SU-DHL-6 (cell line): ENCODE measurements at regions not wholly inside any gene's neighbourhood (a gene's known extent, or its start where the extent isn't known, plus 50 kb on each side); places are given as distances from the start of the nearest gene placed in this dataset.

Experiments used
- H2AFZ ChIP-seq: fragments of 200-600 bp; sonication (generic); 2 replicates; pipeline ENCODE4 v1.6.1; 2014; ENCODE audit warnings: low read depth, mild to moderate bottlenecking, moderate library complexity, mixed read lengths, antibody characterized with exemption, low read length; ENCODE audit not compliant: severe bottlenecking
- H3F3A ChIP-seq: fragments of 200-600 bp; shearing (Covaris generic); 2 replicates; pipeline ENCODE4 v1.6.0; 2016; ENCODE audit warnings: antibody characterized with exemption, mild to moderate bottlenecking; ENCODE audit not compliant: insufficient read depth
- H3K27ac ChIP-seq: fragments of 200-600 bp; sonication (generic); 2 replicates; pipeline ENCODE4 v1.5.1; 2016; ENCODE audit warnings: low read depth, mild to moderate bottlenecking, low read length, moderate library complexity, mixed read lengths
- H3K27me3 ChIP-seq: fragments of 200-600 bp; sonication (generic), shearing (Covaris generic); 2 replicates; pipeline ENCODE4 v1.6.0; 2014; ENCODE audit warnings: mild to moderate bottlenecking, low read length
- H3K36me3 ChIP-seq: fragments of 200-600 bp; sonication (generic); 2 replicates; pipeline ENCODE4 v1.6.1; 2014; ENCODE audit warnings: mild to moderate bottlenecking, low read length, mixed read lengths
- H3K4me2 ChIP-seq: fragments of 300-600, 200-600 bp; shearing (Covaris generic), sonication (generic); 2 replicates; pipeline ENCODE4 v1.6.0; 2014; ENCODE audit warnings: low read length, low read depth, mild to moderate bottlenecking; ENCODE audit not compliant: poor library complexity, severe bottlenecking
- H3K4me3 ChIP-seq: fragments of 200-600 bp; sonication (generic); 2 replicates; pipeline ENCODE4 v1.5.1; 2014; ENCODE audit warnings: antibody characterized with exemption, low read length, mild to moderate bottlenecking, mixed read lengths; ENCODE audit not compliant: insufficient read depth, poor library complexity, severe bottlenecking
- H3K79me2 ChIP-seq: fragments of 200-600 bp; sonication (generic); 2 replicates; pipeline ENCODE4 v1.6.1; 2014; ENCODE audit warnings: mild to moderate bottlenecking, low read length, moderate library complexity; ENCODE audit not compliant: insufficient read depth
- H3K9ac ChIP-seq: fragments of 200-600 bp; sonication (generic); 2 replicates; pipeline ENCODE4 v1.7.0; 2014; ENCODE audit warnings: mild to moderate bottlenecking, low read length
- H3K9me2 ChIP-seq: fragments of 200-600 bp; sonication (generic); replicated peaks from 2 replicates; pipeline ENCODE4 v1.6.1; 2014; ENCODE audit warnings: low read length; ENCODE audit not compliant: insufficient read depth
- H3K9me3 ChIP-seq: fragments of 200-600 bp; sonication (generic); 2 replicates; pipeline ENCODE4 v1.6.1; 2014; ENCODE audit warnings: low read length, mixed read lengths; ENCODE audit not compliant: insufficient read depth
- H4K20me1 ChIP-seq: fragments of 200-600 bp; sonication (generic); 2 replicates; pipeline ENCODE4 v1.6.1; 2014; ENCODE audit warnings: low read depth, mild to moderate bottlenecking, antibody characterized with exemption, low read length, moderate library complexity, mixed read lengths
- EZH2phosphoT487 ChIP-seq: fragments of 200-600 bp; sonication (generic), shearing (Covaris generic); conservative IDR thresholded peaks from 2 replicates; pipeline ENCODE4 v1.6.1; 2018; ENCODE audit warnings: mild to moderate bottlenecking, antibody characterized with exemption, low read length, moderate library complexity, mixed read lengths
- TF ChIP-seq, protein P1 (sequence below): fragments of 200-600 bp; sonication (generic); IDR thresholded peaks from one replicate; pipeline ENCODE4 v1.5.1; 2017; ENCODE audit warnings: antibody characterized with exemption, mild to moderate bottlenecking, low read length, moderate library complexity; ENCODE audit not compliant: insufficient read depth, poor library complexity, severe bottlenecking

- H3K27ac ChIP-seq, result no peak overlapping the region
- H3K79me2 ChIP-seq, result no peaks in the 10 kb centered on the region
- H3K36me3 ChIP-seq, result no peaks in the 10 kb centered on the region
- no peak overlapping the region for H3K4me3 ChIP-seq
- H2AFZ ChIP-seq, result no peak overlapping the region
- no peak overlapping the region for H3K4me2 ChIP-seq
- no peaks in the 10 kb centered on the region for H4K20me1 ChIP-seq
- no peaks in the 10 kb centered on the region for H3F3A ChIP-seq
- H3K27me3 ChIP-seq, result no peaks in the 10 kb centered on the region
- no peaks in the 10 kb centered on the region; the same call in 1 of the 2 replicates for H3K9me3 ChIP-seq
- H3K9me2 ChIP-seq, result no peaks in the 10 kb centered on the region
- no peak overlapping the region for H3K9ac ChIP-seq
- TF ChIP-seq EZH2phosphoT487, result no peak
- TF ChIP-seq, protein P1, sequence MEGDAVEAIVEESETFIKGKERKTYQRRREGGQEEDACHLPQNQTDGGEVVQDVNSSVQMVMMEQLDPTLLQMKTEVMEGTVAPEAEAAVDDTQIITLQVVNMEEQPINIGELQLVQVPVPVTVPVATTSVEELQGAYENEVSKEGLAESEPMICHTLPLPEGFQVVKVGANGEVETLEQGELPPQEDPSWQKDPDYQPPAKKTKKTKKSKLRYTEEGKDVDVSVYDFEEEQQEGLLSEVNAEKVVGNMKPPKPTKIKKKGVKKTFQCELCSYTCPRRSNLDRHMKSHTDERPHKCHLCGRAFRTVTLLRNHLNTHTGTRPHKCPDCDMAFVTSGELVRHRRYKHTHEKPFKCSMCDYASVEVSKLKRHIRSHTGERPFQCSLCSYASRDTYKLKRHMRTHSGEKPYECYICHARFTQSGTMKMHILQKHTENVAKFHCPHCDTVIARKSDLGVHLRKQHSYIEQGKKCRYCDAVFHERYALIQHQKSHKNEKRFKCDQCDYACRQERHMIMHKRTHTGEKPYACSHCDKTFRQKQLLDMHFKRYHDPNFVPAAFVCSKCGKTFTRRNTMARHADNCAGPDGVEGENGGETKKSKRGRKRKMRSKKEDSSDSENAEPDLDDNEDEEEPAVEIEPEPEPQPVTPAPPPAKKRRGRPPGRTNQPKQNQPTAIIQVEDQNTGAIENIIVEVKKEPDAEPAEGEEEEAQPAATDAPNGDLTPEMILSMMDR, result no peak
Measured at GRCh38 chr9:30478684-30479083, 1905.8 kb upstream of the ACO1 start.

GRCh38 chr9:30482499-30482898 is 1901.9 kb upstream of the ACO1 start:
- no peak overlapping the region for H3K4me3 ChIP-seq
- no peaks in the 10 kb centered on the region for H3K79me2 ChIP-seq
- no peaks in the 10 kb centered on the region for H4K20me1 ChIP-seq
- no peak overlapping the region for H2AFZ ChIP-seq
- no peak overlapping the region for H3K9ac ChIP-seq
- no peaks in the 10 kb centered on the region; the same call in 1 of the 2 replicates for H3K9me3 ChIP-seq
- H3K9me2 ChIP-seq, result no peaks in the 10 kb centered on the region
- H3K36me3 ChIP-seq, result no peaks in the 10 kb centered on the region
- no peak for TF ChIP-seq EZH2phosphoT487
- TF ChIP-seq, protein P1, result no peak
- no peaks in the 10 kb centered on the region for H3F3A ChIP-seq
- H3K4me2 ChIP-seq, result no peak overlapping the region
- H3K27ac ChIP-seq, result no peak overlapping the region
- H3K27me3 ChIP-seq, result no peaks in the 10 kb centered on the region

DNA sequence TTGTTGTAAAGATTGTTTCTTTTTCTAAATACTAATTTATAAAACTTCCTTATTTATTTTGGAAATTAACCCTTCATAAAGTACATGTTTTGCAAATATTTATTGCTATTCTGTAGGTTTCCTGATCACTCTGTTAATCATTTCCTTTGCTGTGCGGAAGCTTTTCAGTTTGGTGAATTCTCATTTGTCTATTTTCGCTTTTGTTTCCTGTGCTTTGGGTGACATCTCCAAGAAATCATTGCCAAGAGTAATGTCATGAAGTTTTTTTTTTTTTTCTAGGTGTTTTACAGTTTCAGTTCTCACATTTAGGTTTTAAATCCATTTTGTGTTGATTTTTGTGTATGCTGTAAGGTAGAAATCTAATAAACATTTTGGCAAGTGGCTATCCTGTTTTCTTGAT is 1899.8 kb upstream of the ACO1 start:
- Histone ChIP-seq H3K9ac (no peak overlapping the region), H3K79me2 (no peaks in the 10 kb centered on the region), H3K4me3 (no peak overlapping the region), H4K20me1 (no peaks in the 10 kb centered on the region), H3K9me2 (no peaks in the 10 kb centered on the region), H3K4me2 (no peak overlapping the region), H3K27ac (no peak overlapping the region), H3K27me3 (no peaks in the 10 kb centered on the region), H2AFZ (no peak overlapping the region), H3F3A (no peaks in the 10 kb centered on the region), H3K9me3 (no peaks in the 10 kb centered on the region), H3K36me3 (no peaks in the 10 kb centered on the region)
- TF ChIP-seq EZH2phosphoT487, result no peak
- TF ChIP-seq, protein P1, result no peak
